ENCODE measurements at regions not wholly inside any gene's neighbourhood (a gene's known extent, or its start where the extent isn't known, plus 50 kb on each side); places are given as distances from the start of the nearest gene placed in this dataset.

DNA sequence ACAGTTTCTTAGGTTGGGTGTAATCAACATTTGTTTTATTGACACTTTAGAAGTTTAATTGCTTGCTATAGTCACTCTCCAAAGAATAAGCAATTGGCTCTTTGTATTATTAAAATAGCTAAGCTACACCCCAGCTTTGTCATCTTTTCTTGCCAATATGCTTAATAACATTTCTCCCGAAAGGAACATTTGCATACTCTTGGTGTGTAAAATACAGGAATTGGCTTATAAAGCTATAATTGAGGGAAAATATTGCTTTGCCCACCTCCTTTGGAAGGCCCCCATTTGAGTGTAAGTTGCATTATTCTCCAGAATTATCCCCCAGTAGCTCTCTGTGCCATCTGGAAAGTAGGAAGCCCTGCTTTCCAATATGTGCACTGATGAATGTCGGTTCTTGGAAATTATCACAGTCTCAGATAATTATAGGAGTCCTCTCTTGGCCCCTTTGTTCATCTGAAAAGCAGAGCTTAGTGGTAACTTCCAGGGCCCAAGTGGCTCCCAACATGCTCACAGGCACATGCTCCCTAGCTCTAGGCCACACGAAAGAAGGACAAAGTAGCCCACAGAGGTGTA, 92.4 kb upstream of the B3GAT2 start:
- Mint-ChIP-seq H3K9me3 (ENCODE audit: unreplicated experiment) (no peaks in the 10 kb centered on the region), H3K36me3 (ENCODE audit: unreplicated experiment) (no peaks in the 10 kb centered on the region), H3K27me3 (ENCODE audit: unreplicated experiment) (peaks cover 13% of the 10 kb centered on the region)

GRCh38 chr6:71053475-71053874, 96.6 kb upstream of the B3GAT2 start:
- no peak overlapping the region for H3K27ac Mint-ChIP-seq (ENCODE audit: unreplicated experiment)
- DNase-seq (ENCODE audit: extremely low spot score, unreplicated experiment), result no peak
- H3K4me3 Mint-ChIP-seq (ENCODE audit: unreplicated experiment), result no peak overlapping the region
- H3K4me1 Mint-ChIP-seq (ENCODE audit: unreplicated experiment), result no peaks in the 10 kb centered on the region
- peaks cover 12% of the 10 kb centered on the region for H3K27me3 Mint-ChIP-seq (ENCODE audit: unreplicated experiment)
- no peaks in the 10 kb centered on the region for H3K9me3 Mint-ChIP-seq (ENCODE audit: unreplicated experiment)
- no peaks in the 10 kb centered on the region for H3K36me3 Mint-ChIP-seq (ENCODE audit: unreplicated experiment)
- TF ChIP-seq, protein P1, sequence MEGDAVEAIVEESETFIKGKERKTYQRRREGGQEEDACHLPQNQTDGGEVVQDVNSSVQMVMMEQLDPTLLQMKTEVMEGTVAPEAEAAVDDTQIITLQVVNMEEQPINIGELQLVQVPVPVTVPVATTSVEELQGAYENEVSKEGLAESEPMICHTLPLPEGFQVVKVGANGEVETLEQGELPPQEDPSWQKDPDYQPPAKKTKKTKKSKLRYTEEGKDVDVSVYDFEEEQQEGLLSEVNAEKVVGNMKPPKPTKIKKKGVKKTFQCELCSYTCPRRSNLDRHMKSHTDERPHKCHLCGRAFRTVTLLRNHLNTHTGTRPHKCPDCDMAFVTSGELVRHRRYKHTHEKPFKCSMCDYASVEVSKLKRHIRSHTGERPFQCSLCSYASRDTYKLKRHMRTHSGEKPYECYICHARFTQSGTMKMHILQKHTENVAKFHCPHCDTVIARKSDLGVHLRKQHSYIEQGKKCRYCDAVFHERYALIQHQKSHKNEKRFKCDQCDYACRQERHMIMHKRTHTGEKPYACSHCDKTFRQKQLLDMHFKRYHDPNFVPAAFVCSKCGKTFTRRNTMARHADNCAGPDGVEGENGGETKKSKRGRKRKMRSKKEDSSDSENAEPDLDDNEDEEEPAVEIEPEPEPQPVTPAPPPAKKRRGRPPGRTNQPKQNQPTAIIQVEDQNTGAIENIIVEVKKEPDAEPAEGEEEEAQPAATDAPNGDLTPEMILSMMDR (IDR thresholded peaks at IDR 0.05), result no peak

More for the DNA sequence above, 92.4 kb upstream of the B3GAT2 start:
- H3K4me3 Mint-ChIP-seq (ENCODE audit: unreplicated experiment), result no peak overlapping the region
- H3K4me1 Mint-ChIP-seq (ENCODE audit: unreplicated experiment), result no peaks in the 10 kb centered on the region
- H3K27ac Mint-ChIP-seq (ENCODE audit: unreplicated experiment), result no peak overlapping the region
- TF ChIP-seq, protein P1 (IDR thresholded peaks at IDR 0.05), result no peak
- no peak for DNase-seq (ENCODE audit: extremely low spot score, unreplicated experiment)

- Mint-ChIP-seq H3K27ac (ENCODE audit: unreplicated experiment) (no peak overlapping the region), H3K4me1 (ENCODE audit: unreplicated experiment) (no peaks in the 10 kb centered on the region), H3K27me3 (ENCODE audit: unreplicated experiment) (peaks cover 18% of the 10 kb centered on the region), H3K36me3 (ENCODE audit: unreplicated experiment) (no peaks in the 10 kb centered on the region), H3K9me3 (ENCODE audit: unreplicated experiment) (no peaks in the 10 kb centered on the region), H3K4me3 (ENCODE audit: unreplicated experiment) (no peak overlapping the region)
- DNase-seq (ENCODE audit: extremely low spot score, unreplicated experiment), result no peak
- TF ChIP-seq, protein P1 (IDR thresholded peaks at IDR 0.05), result no peak
These were observed 99.8 kb upstream of the B3GAT2 start for GRCh38 chr6:71056656-71057055.

DNA sequence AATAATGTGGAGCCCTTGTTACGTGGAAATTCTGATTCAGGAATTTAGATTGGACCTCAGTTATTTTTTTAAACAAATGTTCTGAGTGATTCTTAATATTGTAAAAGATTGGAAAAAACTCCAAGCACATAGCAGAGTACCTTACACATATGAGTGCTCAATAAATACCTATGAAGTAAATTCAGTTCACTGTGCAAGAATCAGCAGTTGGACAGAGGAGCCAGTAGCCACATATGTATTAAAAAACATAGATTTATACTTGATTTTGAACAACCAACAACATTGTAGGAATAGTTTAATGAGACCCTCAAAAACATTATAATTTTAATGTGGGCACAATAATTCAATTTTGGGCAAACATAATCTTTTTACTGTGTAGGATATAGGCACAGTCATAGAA, 109.3 kb upstream of the B3GAT2 start:
- H3K4me1 Mint-ChIP-seq (ENCODE audit: unreplicated experiment), result no peaks in the 10 kb centered on the region
- H3K9me3 Mint-ChIP-seq (ENCODE audit: unreplicated experiment), result peaks cover 19% of the 10 kb centered on the region
- TF ChIP-seq, protein P1 (IDR thresholded peaks at IDR 0.05), result no peak
- H3K4me3 Mint-ChIP-seq (ENCODE audit: unreplicated experiment), result no peak overlapping the region
- no peak for DNase-seq (ENCODE audit: extremely low spot score, unreplicated experiment)
- H3K36me3 Mint-ChIP-seq (ENCODE audit: unreplicated experiment), result no peaks in the 10 kb centered on the region
- H3K27ac Mint-ChIP-seq (ENCODE audit: unreplicated experiment), result no peak overlapping the region
- peaks cover 48% of the 10 kb centered on the region for H3K27me3 Mint-ChIP-seq (ENCODE audit: unreplicated experiment)

GRCh38 chr6:71067816-71068215, 111.0 kb upstream of the B3GAT2 start:
- no peak for DNase-seq (ENCODE audit: extremely low spot score, unreplicated experiment)
- Mint-ChIP-seq H3K4me1 (ENCODE audit: unreplicated experiment) (peaks cover 5% of the 10 kb centered on the region), H3K9me3 (ENCODE audit: unreplicated experiment) (peaks cover 14% of the 10 kb centered on the region), H3K27me3 (ENCODE audit: unreplicated experiment) (peaks cover 33% of the 10 kb centered on the region), H3K27ac (ENCODE audit: unreplicated experiment) (no peak overlapping the region), H3K36me3 (ENCODE audit: unreplicated experiment) (no peaks in the 10 kb centered on the region), H3K4me3 (ENCODE audit: unreplicated experiment) (no peak overlapping the region)
- TF ChIP-seq, protein P1 (IDR thresholded peaks at IDR 0.05), result no peak

Measured in osteocyte (in vitro differentiated cells).